ENCODE measurements at regions not wholly inside any gene's neighbourhood (a gene's known extent, or its start where the extent isn't known, plus 50 kb on each side); places are given as distances from the start of the nearest gene placed in this dataset.

GRCh38 chr17:14622615-14623101 is 321.8 kb downstream of the HS3ST3B1 start:
- no peak for TF ChIP-seq CTCF (IDR thresholded peaks at IDR 0.05 in 4 of 5, conservative IDR thresholded peaks at IDR 0.05 in 1 of 5)
- no peak for TF ChIP-seq POLR2A (IDR thresholded peaks at IDR 0.05)

Measured in gastrocnemius medialis (tissue), 4 donors.